ENCODE measurements at regions not wholly inside any gene's neighbourhood (a gene's known extent, or its start where the extent isn't known, plus 50 kb on each side); places are given as distances from the start of the nearest gene placed in this dataset.

GRCh38 chr2:16142383-16143361 lies 202.3 kb downstream of the MYCN start:
- TF ChIP-seq CTCF (IDR thresholded peaks at IDR 0.05), result no peak
- TF ChIP-seq POLR2A (IDR thresholded peaks at IDR 0.05), result no peak
- TF ChIP-seq EP300 (IDR thresholded peaks at IDR 0.05), result no peak
- TF ChIP-seq POLR2AphosphoS5 (IDR thresholded peaks at IDR 0.05), result no peak

Measured in sigmoid colon (tissue), 4 donors.